Medulla oblongata (tissue), 1 donor: ENCODE measurements at regions not wholly inside any gene's neighbourhood (a gene's known extent, or its start where the extent isn't known, plus 50 kb on each side); places are given as distances from the start of the nearest gene placed in this dataset.

Source experiments
- DNase-seq: peaks from one replicate; pipeline ENCODE4 v3.0.0-alpha.2; 2015; ENCODE audit errors: extremely low spot score

DNA sequence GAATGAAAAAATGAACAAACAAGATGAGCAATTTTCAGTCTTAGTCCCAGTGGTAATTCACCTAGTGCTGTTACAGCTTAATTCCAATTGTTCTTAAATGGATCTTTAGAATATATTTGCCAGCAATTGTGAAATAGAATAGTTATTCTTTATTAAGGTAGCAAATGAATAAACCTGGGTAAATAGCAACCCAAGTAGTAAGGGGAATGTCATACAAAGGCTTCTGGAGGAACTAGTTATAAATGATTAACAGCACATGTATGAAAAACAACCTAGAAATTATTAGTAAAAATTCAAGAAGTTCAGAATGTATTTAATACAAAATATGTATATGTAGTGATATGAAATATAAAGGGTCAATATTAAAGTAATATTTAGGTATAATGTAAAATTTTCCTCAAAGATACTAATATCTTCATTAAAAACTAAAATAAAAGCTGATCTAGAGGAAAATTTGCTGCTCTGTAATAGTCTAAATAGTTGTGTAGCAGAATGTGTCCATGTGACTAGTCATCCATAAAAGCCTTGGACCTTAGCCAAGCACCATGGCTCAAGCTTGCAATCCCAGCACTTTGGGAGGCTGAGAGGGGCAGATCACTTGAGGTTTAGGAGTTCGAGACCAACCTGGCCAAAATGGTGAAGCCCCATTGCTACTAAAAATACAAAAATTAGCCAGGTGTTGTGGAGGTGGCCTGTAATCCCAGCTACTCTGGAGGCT is 535.9 kb upstream of the ATXN8OS start:
- no peak for DNase-seq

DNA sequence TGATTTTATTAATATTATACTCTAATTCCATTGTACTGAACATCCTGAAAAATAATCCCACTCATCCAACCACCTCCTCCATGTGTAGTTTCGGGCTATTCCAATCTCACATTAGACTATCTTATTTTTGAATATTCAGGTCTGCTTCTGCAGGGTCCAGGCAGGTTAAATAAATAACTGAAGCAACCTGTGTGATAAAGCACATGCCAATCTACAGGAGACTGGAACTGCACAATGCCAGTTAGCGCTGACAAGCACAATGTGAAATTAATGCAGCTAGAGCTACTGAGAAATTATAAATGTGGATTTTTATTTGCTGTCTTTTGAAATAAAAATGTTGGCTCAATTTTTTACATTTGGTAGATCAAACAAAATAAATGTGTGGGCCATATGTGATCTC is 540.1 kb upstream of the ATXN8OS start:
- no peak for DNase-seq

DNA sequence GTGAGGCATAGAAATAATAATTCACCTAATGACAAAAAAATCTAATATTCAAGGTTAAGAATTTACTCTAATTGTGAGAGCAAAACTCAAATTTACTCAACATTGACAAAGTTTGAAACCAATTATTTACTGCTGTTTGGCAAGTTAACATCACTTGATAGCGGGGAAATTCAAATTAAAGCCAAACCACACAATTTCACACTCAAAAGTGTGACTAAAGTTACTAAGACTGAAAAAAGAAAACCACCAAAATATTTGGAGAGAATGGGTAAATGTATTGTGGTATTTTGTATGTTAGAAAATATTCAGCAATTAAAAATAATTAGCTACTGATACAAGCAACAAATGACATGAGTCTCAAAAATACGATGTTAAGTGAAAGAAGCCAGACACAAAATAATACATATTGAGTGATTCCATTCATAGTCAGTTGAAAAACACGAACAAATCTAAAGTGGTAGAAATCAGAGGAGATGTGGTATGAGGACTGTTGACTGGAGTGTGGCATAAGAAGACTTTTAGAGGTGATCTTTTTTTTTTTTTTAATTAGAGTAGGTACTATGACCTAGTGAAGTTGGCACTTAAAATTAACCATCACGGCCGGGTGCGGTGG is 541.4 kb upstream of the ATXN8OS start:
- no peak for DNase-seq

DNA sequence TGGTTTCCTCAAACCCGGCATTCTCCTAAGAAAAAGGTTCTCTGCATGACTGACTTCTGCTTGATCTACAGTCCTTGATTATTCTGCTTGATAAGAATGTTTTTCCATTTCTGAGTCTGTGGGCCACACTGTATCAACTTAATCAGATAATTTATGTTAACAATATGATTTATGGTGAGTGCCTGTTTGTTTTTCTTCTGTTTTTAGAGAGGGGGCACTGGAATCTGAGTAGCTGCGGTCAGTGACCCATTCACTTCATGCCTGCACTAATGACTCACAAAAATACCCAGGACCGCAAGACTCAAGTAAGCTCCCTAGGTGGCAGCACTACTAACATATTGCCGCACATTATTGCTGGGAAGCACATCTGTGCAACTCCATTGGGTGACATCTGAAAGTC is 542.3 kb upstream of the ATXN8OS start:
- no peak for DNase-seq

DNA sequence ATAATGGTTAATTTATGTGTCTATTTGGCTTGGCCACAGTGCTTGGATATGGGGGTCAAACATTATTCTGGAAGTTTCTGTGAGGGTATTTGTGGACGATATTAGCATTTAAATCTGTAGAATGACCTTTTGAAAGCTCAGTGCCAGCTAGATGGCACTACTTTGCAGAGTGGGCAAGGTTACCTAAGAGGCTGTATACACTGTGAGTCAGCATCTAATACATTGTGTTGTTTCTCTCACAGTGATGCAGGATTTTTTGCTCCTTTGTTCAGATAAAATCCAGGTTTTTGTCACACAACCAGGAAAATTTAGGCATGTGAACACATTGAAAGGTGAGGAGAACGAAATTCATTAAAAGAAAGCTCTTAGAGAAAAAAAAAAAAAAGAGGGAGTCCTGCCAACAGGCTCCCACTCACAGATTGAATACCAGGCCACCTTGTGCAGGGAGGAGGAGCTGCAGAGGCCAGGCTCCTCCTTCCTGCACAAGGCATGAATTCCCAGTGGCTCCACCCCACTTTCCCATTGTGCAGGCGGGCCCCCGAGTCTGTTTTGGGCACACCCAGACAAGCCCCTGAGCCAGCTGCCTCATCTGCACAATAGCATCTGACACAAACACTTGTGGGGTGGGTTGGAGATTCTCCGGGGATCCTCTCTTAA is 551.0 kb upstream of the ATXN8OS start:
- DNase-seq: no peak

DNA sequence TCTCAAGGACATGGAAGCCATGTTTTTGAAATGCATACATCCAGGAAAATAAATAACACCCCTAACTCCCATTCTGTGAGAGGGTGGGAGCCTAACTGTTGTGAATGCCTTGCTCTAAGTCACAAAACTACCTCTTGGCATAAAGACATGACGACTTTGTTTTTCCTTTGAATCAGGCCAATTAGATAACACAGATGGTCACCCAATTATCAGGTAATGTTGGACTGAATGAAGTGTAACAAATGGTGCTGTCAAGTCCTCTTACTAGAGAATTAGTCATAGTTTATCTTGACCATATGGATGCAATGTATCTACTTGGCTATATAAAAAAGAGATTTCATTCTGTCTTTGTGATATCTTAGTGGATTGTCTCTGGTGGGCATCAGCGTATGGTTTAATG is 553.6 kb upstream of the ATXN8OS start:
- no peak for DNase-seq

DNA sequence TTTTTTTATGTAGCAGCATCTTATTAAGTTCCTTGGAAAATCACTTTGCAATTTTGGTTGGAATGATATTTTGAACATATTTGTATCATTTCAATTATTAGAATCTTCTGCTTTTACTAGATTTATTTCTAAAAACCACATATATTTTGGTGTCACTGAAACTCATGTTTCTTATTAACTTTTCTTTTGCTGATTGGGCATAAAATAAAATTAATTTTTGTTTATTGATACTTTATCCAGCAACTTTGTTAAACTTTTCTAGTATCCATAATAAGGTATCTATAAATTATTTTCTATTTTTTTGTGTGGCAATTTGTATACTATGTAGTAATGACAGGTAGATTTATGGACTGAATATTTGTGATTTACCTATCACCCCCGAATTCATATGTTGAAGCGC is 556.4 kb upstream of the ATXN8OS start:
- no peak for DNase-seq

DNA sequence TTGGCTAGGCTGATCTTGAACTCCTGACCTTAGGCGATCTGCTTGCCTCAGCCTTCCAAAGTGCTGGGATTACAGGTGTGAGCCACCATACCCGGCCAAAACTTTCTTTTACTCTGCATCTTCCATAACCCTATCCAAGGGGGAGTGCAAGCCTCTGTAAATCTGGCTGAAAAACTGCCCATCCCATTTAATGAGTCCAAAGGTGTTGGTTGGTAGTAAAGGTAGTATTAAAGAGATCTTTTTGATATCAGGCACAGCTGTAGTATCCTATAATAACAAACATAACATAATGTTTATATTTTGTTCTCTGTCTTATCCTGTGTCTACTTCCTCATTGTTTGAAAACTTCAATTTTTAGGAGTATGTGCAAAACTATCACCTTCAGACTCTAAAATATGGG is 559.8 kb upstream of the ATXN8OS start:
- no peak for DNase-seq

DNA sequence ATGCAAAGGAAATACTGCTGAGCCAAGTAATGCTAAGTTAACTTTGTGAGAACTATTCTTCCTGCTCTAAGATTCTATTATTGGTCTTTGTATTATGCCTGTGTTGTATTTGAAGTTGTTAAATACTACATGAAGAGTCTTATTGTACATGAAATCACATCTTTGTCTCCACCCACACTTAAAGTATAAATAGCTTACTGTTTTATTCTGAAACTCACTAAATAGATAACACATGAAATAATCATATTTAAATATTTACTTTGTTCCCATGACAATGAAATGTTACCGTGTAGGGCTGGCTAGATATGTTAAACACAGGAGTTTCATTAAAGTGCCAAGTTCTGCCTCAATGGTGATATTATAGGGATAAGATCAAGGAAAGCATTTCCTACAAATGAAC is 562.1 kb upstream of the ATXN8OS start:
- no peak for DNase-seq

DNA sequence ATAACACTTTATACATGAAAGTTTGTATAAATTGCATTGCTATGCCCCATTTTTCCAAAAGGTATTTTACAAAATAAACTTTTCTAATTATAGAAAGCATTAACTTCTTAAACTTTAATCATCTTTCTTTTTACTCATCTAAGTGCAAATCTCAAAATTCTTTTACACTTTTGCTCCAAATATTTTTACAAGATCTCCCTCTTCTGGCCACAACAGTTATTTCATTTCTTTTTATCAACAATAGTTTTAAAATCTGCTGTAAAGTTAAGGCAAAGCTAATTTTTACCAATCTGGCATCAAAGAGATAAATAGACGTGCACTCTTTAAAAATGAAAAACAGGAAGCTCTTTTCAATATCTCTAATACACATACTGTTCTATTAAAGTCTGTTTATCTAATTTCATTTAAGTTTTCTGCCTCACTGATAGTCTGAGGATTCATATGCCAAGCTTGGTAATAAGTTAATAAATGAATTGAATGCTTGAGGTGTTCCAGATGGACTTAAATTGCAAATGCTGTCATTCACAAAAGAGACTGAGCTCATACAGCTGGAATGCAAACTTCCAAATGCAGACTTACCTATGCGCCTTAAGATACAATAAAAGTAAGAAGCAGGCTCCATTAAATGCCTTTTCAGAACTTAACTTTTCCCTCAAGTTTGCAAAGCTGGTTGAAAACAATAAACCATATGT is 583.0 kb upstream of the ATXN8OS start:
- peak; percentile 5 for DNase-seq

DNA sequence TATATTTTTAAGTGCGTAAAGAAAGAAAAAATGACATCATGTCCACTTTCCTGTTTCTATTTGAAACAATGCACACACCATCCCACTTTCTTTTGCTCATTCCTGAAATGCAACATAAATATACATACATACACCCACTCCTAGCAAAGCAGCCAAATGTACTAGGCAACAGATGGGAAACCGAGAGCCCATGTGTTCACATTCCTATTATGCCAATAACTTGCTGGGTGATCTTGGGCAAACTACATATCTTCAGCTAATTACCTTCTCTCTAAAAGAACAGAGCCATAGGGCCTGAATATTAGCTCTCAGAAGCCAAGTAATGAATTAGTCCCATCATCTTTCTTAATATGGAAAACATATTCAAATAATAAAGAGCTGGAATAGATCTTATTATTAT is 610.6 kb upstream of the ATXN8OS start:
- no peak for DNase-seq

DNA sequence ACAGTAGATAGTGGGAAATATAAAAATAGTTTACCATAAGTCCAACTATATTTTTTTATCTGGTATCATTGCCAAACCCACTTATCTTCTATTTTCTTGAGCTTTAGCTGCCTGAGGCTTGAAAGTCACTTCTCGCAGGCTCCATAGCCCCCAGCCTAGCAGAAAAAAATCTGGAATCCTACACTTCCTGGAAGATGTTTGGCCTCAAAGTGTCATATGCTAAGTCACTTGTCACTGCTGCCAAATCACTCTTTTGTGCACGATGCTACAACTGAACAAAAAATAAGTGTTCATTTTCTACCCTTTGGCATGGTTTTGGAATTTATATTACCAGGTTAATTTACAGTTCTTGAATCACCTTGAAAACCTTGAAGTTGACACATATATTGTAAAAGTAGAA is 612.5 kb upstream of the ATXN8OS start:
- DNase-seq: no peak

DNA sequence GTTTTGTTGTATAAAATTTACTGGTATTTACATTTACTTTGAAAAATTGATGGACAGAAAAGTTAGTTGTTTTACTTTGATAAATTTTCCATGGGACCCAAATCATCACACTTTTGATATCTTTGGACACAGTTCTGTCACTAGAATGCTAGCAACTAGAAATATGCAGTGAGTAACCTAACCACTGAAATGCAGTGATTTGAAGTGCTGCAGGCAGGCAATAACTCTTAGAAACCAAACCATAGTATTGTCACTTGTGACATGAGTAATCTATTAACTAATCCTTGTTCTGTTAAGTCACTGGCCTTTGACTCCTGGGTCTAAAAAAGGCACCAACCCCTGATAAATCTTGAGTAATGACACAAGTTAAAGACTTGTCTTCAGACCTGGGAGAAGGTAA is 620.0 kb upstream of the ATXN8OS start:
- DNase-seq: no peak

DNA sequence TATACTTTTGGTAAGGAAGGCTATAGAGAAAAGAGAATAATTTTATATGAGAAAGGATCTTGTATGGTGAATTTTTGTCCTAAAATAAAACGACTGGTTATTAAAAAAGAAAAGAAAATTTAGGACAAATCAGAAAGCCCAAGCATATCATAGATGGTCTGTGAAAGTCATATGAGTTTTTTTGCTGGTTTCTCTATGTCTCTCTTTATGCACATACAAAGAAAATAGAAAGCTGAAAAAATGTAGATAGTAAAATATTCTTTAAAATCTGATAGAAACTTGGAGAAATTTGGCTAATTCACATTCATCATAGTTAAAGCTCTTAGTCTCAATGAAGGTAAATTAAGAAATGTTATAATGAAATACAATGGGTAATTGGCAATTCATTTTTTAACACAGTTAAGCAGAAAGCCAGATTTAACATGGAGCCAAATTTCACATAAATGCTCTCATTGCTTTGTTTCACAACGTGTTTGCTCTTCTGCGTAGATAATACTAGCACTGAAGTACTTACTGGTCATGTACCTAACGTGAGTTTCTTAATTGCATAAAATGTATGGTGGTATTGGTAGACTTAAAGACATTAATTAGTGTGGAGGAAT is 621.5 kb upstream of the ATXN8OS start:
- DNase-seq: no peak

DNA sequence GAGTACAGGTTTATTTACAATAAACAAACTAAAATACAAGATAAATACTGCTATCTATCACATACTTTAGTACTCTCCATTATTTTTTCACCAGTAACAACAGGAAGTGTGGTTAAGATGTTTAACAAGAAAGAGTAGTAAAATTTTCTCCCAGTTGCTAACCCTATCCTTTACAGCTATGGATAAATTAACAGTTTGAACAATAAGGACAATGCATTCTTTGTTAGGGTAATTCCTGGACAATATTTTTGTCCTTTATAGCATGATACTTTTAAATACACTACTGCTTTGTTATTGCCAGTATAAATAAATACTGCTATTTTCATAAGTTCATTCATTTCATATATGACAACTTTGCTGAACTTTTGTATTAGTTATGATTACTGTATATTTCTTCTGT is 630.2 kb upstream of the ATXN8OS start:
- DNase-seq: no peak

DNA sequence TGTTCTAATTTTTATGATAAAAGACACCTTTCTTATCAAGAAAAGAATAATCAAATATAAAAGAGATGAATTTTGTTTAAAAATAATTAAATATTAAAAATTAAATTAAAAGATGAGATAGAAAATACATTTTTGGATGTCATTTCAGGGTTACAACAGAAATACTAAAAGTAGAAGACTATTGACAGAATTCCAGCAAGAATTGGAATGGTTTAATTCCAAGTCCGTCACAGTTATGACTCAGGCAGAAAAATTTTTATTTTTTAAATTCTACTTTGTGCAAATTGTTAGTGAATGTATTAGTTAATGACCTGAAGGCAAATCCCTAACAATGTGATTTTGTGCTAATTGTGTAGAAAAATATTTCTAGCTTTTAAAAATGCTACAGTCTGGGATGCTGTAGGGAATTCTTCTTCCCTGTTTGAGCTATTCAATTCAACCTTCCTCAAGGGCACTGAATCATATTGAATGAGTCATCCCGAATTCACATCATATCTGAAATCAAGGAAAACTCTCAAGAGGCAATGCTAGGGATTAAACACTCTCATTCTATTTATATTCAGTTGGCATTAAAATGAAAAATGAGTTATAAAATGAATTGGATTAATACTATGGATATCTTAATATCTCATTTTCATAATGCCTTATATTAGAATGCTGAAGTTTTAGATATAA is 633.5 kb upstream of the ATXN8OS start:
- DNase-seq: no peak

DNA sequence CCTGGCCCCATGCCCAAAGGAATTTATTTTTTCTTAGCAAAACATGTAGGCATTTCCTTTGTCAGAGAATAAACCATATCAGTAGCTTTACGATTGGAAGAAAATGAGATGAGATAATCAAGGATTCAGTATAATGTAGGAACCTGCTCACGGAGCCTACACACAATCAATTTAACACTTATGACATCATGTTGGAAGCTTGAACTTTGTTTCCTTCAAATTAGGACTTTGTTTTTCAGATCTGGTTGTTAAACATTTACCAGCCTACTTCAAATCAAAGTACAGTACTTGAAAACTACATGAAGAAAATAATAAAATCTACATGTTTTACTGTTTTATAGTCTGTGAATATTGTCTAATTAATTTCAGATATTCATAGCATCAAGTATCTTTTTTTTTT is 639.0 kb upstream of the ATXN8OS start:
- no peak for DNase-seq

DNA sequence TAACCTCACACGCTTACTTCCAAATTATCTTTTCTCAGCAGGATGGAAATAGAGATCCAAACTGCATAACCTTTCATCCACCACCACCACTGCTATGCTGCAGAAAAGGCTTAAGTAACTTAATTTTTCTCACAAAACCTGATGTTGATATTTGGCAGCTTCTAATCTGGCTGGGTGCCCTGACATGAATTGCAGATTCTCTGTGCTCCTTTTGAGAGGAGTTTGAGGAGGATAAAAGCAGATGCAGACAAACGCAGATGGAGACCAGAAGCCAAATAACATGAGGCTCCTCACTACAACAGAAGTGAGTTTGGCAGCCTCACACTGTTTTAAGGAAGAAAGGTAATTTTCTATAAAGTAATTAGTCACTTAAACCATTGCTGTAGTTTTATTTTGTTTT is 646.2 kb upstream of the ATXN8OS start:
- DNase-seq: no peak

DNA sequence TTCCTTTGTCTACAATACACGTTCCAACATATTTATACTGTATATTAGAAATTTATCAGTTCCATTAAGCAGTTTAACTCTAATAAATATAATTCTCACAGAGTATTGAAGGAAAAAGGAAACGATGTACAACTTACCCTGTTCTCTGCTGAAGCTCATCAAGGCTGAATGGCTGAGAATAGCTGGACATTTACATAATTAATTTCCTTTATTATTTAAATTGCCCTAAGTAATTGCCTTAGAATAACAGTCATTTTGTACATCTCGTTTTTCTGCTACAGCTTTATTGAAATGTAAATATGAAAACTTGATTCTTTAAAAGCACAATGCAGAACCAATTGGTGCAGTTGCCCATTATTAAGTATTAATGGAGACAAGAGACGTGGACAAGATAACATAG is 648.3 kb upstream of the ATXN8OS start:
- no peak for DNase-seq

DNA sequence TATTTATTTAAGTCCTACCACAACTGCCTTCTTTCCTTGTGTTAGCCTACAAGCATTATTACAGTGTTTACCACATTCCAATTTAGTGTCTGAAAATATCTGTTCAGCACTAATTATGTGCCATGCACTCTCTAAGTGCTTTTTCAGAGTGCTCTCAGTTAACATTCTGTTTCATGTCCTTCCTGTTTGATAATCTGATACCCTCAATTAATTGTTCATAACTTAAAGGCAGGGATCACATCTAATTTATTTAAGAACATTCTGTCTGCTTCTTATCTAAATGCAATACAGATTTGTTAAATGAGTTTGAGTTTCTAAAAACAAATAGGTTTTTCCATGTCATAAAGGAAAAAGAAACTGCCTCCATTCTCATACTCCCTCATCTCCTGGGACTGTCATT is 649.6 kb upstream of the ATXN8OS start:
- DNase-seq: no peak

DNA sequence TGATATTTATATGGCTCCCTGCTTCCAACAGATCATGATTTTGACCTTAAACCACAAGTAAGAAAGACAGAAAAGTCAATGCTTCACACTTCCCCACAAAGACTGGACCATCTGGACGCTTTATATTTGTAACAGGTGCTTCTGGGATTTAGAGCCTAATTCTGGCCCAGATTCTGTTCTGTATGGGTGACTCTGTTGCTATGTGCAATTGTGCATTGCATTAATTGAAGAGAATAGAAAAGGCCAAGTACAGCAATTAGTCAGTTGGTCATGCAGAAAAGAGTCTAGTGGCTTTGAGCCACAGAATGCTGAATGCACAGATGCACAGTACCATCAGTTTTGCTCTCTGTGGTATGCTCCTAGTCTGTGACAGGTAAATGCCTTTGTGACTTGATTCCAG is 657.4 kb upstream of the ATXN8OS start:
- no peak for DNase-seq

DNA sequence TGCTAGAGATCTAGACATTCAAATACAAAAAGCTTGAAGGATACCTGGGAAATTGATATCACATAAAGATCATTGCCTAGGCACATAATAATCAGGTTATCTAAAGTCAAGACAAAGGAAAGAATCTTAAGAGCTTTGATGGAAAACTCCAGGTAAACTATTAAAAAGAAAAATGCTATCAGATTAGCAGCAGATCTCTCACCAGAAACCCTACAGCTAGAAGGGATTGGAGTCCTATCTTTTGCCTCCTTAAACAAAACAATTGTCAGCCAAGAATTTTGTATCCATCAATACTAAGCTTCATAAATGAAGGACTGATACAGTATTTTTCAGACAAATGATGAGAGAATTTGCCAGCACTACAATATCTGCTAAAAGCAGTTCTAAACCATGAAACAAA is 682.4 kb upstream of the ATXN8OS start:
- no peak for DNase-seq
